GM21515 (cell line): ENCODE measurements at regions not wholly inside any gene's neighbourhood (a gene's known extent, or its start where the extent isn't known, plus 50 kb on each side); places are given as distances from the start of the nearest gene placed in this dataset.
"Not testable (repeated sequence)": the region's sequence is repeated elsewhere in the genome, so short reads cannot be mapped to it uniquely, and the experiment has no call there.

Experiments used
- ATAC-seq: cut with Tn5 transposase; IDR thresholded peaks from one replicate; pipeline ENCODE4 v1.9.1; 2021; ENCODE audit not compliant: unreplicated experiment

DNA sequence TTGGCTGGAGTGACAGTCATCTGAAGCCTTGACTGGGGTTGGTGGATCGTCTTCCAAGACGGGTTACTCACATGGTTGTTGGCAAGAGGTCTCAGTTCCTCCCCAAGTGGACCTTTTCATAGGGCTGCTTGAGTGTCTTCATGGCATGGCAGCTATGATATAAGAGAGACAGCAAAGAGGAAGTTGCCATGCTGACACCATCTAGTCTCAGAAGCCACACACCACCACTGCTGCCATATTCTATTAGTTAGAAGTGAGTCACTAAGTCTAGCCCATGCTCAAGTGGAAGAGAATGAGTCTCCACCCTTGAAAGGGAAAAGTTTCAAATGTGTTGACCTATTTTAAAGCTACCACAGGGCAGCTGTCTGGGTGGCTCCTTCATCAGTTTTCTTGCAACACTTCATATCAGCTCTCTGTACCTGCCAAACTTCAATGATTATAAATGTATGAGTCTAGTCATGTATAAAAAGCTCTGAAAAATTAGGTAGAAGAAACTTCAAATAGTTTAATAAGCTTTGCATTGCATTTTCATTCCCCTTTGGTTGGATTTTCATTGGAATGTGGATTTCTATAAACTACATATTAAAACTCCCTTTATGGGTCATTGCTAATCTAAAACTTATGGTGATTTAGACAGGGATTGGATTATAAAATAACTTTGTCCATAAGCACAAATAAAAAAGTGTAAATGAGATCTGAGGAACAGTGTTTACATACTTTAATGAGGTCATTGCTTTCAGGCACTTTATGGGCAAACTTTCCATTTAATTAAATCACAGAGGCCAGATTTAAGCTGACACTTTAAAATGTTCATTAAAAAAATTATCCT is 68.0 kb upstream of the ATXN3L start:
- no peak for ATAC-seq

DNA sequence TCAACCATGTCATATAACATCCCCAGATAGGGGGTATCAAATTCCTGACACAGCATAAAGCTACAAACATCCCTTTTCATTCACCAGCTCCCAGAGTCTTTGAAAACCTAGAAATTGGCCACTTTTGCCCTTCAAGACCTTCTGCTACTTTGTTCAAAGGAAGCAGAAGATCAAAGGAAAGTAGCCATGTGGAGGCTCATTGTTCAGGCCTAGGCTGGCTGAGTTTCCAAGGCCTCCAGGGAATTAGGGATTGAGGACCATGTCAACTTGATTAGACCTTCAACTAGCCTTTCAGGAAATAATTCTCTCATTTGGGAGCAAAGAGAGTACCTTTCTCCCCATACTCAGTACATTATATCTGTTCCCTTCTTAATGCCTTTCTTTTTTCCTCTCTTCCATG is 66.8 kb upstream of the ATXN3L start:
- ATAC-seq = no peak

DNA sequence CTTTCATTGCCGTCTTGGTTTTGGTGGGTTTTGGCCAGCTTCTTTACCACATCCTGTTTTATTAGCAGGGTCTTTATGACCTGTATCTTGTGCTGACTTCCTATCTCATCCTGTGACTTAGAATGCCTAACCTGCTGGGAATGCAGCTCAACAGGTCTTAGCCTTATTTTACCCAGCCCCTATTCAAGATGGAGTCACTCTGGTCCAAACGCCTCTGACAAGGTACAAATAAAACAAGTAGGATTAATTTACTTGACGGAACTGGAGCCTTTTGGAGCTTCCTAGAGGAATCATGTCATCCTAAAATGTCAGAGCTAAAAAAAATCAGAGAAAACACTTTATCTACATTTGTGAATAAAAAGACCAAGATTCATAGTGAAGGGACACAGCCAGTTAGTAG is 66.2 kb upstream of the ATXN3L start:
- no peak for ATAC-seq

DNA sequence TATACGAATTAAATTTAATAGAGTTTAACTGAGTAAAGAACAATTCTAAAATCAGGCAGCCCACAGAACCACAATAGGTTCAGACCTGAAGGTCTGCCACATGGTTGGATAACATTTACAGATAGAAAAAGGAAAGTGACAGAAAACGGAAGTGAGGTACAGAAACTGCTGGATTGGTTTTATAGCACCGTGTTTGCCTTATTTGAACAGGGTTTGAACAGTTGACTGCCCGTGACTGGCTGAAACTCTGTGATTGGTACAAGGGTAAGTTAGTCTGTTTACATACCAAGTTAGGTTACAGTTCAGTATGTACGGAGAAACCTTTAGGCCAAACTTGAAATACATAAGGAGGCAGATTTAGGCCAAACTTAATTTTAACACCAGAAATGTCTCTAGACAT is 64.1 kb upstream of the ATXN3L start:
- no peak for ATAC-seq

DNA sequence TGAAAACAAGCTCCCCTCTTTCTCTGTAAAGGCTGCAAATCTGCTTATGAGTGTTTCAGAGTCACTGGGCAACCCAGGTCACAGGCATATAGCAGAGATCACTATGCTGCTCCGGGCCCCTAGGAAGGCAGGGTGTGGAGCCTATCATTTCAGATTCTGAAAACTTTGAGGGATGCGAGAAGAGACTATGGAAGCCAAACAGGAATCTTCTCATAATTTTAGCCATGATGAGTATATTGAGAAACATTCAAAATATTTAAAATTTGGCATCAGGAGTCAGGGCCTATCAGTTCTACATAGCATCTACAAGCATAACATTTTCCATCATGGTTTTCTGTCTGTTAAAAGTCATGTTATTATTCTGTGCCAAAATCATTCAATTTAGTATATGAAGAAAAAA is 61.7 kb upstream of the ATXN3L start:
- no peak for ATAC-seq

DNA sequence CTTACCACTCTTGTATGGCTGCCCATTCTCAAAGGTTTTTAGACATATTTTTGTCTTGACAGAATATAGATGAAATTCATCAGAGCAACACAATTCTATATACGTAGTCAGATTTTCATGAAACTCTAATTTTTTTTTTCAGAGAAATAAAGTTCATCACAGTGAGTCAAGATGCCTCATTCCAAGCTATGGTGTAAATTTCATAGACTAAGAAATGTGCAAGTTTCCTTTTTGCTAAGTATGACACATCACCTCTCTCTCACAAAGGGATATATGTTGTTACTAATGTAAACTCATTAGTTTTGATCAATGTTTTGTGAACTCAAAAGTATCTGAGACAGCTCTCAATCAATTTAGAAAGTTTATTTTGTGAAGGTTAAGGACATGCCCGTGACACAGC is 60.4 kb upstream of the ATXN3L start:
- no peak for ATAC-seq

DNA sequence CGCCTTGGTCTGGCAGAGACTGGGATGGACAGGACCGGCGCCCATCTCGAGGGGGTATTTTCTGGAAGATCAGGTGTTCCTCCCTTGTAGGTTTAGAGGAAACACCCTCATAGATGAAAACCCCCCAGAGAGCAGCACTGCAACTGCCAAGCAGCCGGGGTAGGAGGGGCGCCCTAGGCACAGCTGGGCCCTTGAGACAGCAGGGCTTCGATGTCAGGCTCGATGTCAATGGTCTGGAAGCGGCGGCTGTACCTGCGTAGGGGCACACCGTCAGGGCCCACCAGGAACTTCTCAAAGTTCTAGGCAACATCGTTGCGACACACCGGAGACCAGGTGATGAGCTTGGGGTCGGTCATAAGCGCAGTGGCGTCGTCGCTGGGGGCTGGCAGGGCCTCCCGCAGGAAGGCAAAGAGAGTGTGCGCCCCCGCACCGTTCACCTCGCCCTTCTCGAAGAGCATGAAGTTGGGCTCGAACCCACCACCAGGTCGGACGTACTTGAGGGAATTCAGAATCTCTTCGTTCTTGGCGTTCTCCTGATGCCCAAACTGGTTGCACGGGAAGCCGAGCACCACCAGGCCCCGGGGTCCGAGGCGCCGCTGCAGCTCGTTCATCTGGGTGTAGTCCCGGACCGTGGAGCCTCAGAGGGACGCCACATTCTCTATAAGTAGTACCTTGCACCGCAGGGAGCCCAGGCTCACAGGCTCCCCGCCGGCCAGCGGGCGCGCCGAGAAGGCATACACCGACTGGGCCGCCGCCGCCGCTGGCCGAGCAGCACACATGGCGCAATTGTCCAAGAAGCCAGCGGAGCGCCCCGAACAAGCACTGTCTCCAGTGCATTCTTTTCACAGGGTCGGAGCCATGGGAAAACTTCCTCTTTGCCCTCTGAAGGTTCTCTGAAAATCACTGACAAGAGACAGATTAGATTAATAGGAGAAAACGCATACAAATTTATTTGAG is 59.0 kb upstream of the ATXN3L start:
- ATAC-seq = not testable (repeated sequence)

DNA sequence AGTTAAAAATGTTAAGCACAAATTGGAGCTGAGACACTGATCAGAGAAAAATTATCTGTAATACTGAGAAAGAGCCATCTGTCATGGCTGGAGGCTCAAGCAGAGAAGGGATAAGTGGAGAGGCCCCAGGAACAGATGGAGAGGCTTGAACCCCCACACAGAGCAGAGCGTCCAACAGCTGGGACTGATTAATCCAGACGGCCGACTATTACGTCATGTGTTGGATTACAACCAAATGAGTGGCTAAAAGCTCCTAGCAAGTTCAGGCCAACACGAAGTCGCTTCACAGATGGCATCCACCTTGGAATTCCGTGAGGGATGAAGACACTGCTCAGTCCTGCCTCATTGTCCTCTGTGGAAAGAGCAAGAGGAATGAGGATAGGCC is 57.7 kb upstream of the ATXN3L start:
- ATAC-seq = no peak

DNA sequence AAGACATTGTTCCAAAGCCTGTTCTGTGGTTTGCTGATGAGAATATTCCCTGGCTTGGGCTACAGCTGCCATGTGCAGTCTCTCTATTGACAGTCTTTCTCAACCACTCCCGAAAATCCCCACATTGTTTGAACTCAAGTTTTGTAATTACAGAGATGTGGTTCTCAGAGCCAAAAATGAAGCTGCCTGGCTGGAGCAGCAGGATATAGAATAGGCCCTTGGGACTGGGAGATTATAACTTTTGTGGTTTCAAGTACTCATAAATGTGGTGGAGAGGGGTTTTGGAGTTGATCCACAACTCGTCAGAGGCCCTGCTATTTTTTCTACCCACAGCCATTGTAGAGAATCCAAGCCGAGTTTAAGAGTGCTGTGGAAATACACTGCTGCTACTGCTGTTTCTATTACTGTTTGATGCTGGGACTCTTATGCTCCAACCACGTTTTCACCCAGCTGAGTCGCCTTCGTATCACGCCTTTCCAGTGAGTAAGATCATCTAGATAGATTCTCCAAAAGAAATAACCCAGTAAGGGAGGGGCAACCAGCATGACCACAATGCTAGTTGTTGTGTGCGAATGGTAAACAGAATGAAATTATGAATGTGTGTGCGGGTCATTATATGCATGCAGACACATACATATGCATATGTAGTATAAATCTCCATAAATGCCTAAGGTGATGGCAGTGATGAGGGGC is 57.1 kb upstream of the ATXN3L start:
- ATAC-seq = no peak

DNA sequence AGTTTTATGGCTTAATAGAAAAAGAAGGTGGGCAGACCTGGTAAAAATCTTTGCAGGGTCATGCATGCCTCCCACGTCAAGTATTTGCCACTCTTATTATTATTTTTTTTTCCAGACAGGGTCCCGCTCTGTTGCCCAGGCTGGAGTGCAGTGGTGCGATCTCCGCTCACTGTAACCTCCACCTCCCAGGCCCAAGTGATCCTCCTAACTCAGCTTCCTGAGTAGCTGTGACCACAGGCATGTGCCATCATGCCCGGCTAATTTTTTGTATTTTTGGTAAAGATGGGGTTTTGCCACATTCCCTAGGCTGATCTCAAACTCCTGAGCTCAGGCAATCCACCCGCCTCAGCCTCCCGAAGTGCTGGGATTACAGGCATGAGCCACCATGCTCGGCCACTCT is 55.7 kb upstream of the ATXN3L start:
- ATAC-seq = not testable (repeated sequence)

DNA sequence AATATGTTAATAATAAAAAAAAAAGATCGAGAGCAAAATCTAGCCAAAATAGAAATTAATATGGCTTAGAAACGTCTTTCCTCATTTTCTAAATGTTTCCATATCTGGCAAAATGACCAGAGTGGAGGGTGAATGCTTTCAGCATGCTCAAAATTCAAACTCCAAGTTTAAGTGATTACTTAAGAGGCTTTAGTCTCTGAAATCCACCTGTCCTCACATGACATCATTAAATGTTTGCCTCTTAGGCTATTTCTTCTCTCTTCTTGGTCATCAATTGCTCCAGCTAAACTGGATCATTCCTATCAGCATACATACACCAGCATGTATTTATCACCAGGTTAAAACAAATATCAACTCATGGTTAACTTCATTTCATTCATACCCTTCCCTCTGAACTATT is 54.5 kb upstream of the ATXN3L start:
- no peak for ATAC-seq

DNA sequence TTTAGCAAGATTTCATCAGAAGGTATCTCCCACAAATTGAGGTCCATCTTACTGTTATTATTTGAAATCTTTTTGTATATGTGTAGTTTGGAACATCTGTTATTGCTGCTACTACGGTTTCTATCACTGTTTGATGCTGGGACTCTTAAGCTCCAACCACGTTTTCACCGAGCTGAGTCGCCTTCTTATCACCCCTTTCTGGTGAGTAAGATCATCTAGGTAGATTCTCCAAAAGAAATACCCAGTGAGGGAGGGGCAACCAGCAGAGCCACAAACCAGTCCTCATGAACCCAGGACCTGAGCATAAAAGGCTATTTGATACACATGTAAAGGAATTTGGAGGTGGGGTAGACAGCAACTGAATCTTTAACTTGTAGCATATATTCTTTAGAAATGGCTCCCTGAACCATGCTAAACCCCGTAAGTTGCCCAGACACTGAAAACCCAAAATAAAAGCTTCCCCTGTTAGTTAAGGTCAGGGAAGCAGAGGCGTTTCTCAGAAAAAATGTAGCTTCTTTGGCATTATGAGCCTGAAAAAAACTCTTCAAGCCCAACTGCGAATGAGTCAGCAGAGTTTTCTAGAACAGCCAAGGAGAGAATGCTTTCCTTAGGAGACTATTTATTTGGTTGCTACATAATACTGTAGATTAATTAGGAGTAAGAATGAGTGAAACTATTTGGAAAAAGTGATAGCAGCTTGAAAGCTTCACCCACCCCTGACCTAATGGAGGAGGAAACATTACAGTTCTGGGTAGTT is 53.8 kb upstream of the ATXN3L start:
- no peak for ATAC-seq

DNA sequence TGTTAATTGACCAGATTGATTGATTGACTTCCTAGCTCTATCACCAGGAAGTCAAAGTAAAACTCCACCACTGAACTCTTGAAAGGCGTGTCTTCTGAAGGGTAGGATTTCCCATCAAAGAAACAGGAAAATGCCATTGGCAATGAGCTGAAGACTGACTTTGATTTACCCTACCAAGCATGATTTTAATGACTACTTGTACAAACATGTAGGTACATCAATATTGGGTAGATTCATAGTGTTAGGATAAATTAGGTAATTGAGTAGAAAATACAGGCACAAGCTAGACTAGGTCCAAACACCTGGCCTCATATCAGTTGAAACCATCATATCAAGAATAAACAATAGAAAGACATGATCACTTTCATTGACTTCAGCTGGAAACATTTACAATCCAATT is 53.2 kb upstream of the ATXN3L start:
- ATAC-seq = no peak

DNA sequence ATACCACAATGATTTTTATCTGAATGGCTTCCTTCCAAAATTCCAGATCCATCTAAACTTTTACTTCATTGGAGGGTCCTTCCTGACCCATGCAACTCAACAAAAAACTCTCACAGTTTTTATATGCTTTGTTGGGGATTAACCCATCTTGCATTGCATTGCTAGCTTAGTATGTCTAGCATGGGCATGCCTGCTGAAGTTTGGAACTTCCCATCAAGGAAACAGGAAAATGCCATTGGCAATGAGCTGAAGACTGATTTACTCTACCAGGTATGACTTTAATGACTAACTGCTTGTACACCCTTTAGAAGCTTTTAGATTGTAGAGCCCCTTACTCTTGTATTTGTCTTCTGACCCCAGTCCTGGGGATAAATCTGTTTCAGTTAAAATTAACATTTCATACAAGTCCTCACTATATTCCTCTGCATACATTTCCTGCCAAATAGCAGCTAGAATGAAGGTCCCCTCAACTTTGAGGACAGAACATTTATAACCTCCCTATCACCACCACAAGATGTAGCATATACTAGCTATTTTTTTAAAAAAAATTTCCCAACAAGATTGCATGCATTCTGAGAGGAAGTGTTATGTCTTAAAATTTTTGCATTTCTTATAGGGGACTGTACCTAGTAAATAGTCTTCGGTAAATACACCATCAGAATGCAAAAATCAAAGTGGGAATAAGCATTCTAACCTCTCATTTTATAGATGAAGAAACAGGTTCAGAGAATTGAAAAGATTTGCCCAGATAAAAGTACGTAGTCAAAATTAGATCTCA is 52.5 kb upstream of the ATXN3L start:
- no peak for ATAC-seq

DNA sequence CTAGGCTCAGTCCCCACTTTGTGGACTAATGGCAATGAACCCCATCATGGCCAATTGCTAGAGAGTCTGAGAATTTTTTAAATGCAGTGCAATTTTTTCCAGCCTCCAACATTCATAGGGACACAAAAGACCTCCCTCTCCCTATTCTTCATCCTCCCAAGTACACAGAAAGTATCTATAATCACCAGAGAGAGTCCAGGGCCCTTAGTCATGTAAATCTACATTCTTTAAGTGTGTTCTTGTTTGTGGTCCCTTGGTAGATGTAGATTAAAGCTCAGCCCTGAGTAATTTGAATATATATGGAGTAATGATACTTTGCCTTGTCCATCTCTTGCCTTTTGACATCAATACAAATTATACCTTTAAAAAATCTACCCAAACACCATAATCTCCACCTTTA is 51.3 kb upstream of the ATXN3L start:
- no peak for ATAC-seq

DNA sequence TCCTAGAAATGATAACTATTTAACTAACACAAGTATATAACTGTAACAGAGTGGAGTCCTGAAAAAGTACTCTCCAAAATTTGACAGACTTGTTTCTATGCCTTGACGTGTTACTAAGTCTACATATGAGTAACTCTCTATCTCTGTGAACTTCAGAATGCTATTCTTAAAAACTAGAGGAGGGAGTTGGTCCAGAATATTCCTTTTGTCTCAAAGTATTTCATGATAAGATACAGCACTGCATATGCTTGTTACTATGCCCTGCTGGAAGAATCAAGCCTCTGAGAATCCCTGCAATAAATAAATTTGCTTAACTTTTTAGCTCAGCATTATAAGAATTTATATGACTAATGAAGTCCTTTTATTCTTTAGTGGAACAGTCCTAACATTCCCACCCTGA is 50.9 kb upstream of the ATXN3L start:
- ATAC-seq = no peak
